PC-9 (cell line): ENCODE measurements at regions not wholly inside any gene's neighbourhood (a gene's known extent, or its start where the extent isn't known, plus 50 kb on each side); places are given as distances from the start of the nearest gene placed in this dataset.

Source experiments
- EZH2 ChIP-seq: fragments of 200-600 bp; sonication (generic); IDR thresholded peaks from 2 replicates; pipeline ENCODE4 v1.8.0; 2017; ENCODE audit warnings: antibody characterized with exemption, low read depth
- TF ChIP-seq, protein P1 (sequence below): fragments of 200-600 bp; sonication (generic); conservative IDR thresholded peaks from 2 replicates; pipeline ENCODE4 v1.6.1; 2017; ENCODE audit warnings: mixed run types, antibody characterized with exemption, mild to moderate bottlenecking, moderate library complexity

- TF ChIP-seq, protein P1, sequence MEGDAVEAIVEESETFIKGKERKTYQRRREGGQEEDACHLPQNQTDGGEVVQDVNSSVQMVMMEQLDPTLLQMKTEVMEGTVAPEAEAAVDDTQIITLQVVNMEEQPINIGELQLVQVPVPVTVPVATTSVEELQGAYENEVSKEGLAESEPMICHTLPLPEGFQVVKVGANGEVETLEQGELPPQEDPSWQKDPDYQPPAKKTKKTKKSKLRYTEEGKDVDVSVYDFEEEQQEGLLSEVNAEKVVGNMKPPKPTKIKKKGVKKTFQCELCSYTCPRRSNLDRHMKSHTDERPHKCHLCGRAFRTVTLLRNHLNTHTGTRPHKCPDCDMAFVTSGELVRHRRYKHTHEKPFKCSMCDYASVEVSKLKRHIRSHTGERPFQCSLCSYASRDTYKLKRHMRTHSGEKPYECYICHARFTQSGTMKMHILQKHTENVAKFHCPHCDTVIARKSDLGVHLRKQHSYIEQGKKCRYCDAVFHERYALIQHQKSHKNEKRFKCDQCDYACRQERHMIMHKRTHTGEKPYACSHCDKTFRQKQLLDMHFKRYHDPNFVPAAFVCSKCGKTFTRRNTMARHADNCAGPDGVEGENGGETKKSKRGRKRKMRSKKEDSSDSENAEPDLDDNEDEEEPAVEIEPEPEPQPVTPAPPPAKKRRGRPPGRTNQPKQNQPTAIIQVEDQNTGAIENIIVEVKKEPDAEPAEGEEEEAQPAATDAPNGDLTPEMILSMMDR = no peak
- no peak for TF ChIP-seq EZH2
Measured at GRCh38 chr6:168195712-168196111, 116.7 kb upstream of the FRMD1 start.
